WI38 (cell line): ENCODE measurements at regions not wholly inside any gene's neighbourhood (a gene's known extent, or its start where the extent isn't known, plus 50 kb on each side); places are given as distances from the start of the nearest gene placed in this dataset.

ENCODE experiments used
- H3K4me3 ChIP-seq: 2 replicates; pipeline ENCODE4 v1.5.1; 2011; ENCODE audit warnings: low read depth, mild to moderate bottlenecking, control low read depth, low read length
- TF ChIP-seq, protein P1 (sequence below): IDR thresholded peaks from 2 replicates; pipeline ENCODE4 v1.5.1; 2012; ENCODE audit warnings: low read depth, mild to moderate bottlenecking, control low read depth, low read length

DNA sequence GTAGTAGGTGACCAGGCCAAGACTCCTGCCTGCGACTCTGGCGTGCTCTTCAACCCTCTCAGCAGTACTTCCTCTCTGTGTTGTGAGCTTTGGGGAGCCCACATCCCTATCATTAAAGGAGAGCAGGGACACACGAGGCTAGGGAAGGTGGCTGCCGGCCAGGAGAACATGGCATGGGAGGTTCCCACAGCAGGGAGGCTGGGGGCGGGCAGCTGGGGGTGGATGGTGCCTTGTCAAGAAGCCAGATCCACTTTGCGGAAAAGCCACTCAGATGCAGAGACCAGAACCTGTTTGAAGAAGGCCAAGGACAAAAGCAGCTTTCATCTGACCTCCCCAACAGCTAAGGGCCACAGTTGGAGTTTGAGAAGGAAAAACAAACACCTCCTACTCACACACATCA, 198.6 kb downstream of the BCL11B start:
- TF ChIP-seq, protein P1, sequence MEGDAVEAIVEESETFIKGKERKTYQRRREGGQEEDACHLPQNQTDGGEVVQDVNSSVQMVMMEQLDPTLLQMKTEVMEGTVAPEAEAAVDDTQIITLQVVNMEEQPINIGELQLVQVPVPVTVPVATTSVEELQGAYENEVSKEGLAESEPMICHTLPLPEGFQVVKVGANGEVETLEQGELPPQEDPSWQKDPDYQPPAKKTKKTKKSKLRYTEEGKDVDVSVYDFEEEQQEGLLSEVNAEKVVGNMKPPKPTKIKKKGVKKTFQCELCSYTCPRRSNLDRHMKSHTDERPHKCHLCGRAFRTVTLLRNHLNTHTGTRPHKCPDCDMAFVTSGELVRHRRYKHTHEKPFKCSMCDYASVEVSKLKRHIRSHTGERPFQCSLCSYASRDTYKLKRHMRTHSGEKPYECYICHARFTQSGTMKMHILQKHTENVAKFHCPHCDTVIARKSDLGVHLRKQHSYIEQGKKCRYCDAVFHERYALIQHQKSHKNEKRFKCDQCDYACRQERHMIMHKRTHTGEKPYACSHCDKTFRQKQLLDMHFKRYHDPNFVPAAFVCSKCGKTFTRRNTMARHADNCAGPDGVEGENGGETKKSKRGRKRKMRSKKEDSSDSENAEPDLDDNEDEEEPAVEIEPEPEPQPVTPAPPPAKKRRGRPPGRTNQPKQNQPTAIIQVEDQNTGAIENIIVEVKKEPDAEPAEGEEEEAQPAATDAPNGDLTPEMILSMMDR = no peak
- no peak overlapping the region for H3K4me3 ChIP-seq

DNA sequence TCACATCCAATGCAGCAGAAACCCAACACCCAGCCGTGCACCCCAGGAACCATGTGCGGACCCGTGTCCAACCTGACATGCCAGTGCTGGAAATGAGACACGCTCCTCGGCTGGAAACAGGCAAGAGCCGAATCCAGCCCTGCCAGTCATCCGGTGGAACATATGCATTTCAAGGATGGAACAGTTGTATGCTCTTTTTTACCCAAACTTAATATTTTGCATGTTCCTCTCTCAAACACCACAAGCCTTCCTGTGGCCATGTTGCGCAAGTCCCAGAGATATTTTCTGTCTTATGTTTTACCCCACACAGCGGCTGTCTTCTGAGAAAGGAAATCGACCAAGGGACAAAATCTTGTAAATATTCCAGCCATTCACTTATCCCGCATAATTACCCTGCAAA, 196.9 kb downstream of the BCL11B start:
- TF ChIP-seq, protein P1 = no peak
- no peak overlapping the region for H3K4me3 ChIP-seq

DNA sequence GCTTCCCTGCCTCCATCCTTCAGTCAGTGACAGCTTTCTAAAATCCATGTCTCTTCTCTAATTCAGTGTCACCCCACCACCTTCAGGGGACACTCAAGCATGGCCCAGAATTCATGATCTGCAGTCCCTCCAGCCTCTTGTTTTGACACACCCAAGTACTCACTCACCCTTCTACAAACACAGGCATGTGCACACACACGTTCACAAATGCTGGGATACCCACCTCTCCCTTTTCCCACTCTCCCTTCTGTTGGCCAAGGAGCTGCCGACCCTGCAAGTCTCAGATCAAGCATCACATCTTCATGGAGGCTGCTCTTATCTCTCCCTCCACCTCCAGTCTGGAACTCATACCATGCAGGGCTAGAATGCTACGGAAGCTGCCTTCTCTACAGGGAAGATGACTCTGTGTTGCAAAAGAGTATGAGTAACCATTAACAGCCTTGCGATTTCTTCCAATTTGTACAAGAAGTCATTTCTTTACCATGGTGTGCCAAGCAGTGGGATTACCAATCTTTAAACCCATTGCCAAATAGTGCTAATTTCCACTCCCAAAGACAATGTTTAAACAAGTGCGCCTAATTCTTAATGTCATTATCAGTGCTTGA, 196.1 kb downstream of the BCL11B start:
- TF ChIP-seq, protein P1 = no peak
- no peak overlapping the region for H3K4me3 ChIP-seq

- TF ChIP-seq, protein P1 = no peak
- no peak overlapping the region for H3K4me3 ChIP-seq
Measured at GRCh38 chr14:99077076-99077843, 194.7 kb downstream of the BCL11B start.

DNA sequence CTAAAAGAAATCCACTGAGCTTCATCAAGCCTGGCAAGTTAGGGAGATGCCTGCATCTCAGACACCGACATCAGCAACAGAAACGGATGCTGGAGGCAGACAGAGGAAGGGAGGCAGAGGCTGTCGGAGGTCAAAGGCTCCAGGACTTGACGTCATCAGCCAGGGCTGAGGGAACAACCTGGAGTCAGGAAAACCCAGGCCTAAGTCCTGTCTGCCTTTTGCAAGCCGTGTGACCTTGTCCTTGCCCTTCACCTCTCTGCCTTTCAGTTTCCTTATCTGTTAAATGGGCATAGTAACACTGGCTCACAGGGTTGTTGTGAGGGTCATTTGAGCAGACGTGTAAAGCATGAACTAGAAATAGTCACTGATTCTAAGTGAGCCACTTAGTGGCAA, 194.2 kb downstream of the BCL11B start:
- TF ChIP-seq, protein P1 = no peak
- no peak overlapping the region for H3K4me3 ChIP-seq

DNA sequence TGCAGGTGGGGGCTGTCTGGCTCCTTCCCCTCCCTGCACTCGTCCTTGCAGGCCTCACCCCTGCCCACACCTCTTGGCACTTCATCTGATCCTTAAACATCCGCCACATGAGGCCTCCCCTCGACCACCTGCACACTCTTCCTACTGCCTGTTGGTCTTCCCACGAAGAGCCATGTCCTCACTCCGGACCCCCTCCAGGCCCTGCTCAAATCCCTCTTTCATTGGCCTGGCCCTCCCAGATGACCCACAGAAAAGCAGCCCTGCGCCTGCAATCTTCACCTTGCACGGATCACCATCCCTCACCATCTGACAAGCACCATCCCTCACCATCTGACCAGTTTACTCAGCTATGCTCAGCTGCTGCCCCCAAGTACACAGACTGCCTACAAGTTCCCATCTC, 193.6 kb downstream of the BCL11B start:
- no peak overlapping the region for H3K4me3 ChIP-seq
- TF ChIP-seq, protein P1 = no peak

DNA sequence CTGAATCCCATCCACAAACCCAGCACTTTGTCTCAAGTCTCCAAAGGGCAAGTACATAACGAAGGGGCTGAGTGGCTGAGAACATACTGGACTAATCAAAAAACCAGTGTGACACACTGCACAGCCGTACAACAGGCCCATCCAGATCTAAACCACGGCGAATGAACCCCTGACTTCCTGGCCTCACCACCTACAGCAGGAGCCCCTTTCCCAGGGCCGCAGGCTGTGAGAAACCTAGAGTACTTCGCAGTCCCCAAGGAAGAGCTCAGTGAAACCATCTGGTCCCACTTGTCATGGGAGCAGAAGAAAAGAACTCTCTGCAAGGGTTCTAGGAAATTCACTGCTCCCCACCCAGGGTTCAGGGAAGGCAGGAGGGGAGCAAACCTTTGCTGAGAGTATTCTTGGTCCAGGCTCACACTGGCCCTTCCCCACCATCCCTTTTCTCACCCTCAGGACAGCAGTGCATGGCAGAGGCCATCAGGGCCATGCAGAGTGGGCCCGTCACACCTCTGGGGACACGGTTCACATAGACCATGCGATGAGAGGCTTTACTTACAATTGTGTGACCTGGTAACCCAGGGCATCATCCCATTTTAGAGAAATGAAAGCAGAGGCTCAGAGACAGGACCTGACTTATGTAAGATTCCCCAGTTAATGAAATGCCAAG, 192.8 kb downstream of the BCL11B start:
- TF ChIP-seq, protein P1 = no peak
- no peak overlapping the region for H3K4me3 ChIP-seq
